PC-9 (cell line): ENCODE measurements at regions not wholly inside any gene's neighbourhood (a gene's known extent, or its start where the extent isn't known, plus 50 kb on each side); places are given as distances from the start of the nearest gene placed in this dataset.

Experiments used
- BruUV-seq: library from RNA; stranded (reverse); fragments of 400-500 nt; replicated peaks from 2 replicates; lab custom pipeline; 2021; lab: Mats Ljungman, UMichigan
- CTCF ChIA-PET: fragments of 300-600 bp; sonication (Branson Sonifier 250); formaldehyde crosslinking; loops from one replicate; lab custom pipeline; 2022; ENCODE audit warnings: antibody characterized with exemption; lab: Charles Lee
- POLR2A ChIA-PET: fragments of 300-600 bp; sonication (Branson Sonifier 250); formaldehyde crosslinking; loops from one replicate; lab custom pipeline; 2022; ENCODE audit warnings: antibody characterized with exemption; ENCODE audit not compliant: unreplicated experiment; lab: Charles Lee
- DNase-seq, 2 experiments: peaks; one replicate each; pipeline versions ENCODE4 v3.0.0 to v3.0.0-alpha.2; 2015 to 2022; ENCODE audit warnings: mixed read lengths in 1 of 2
- H2AFZ ChIP-seq: fragments of 200-600 bp; sonication (generic); 2 replicates; pipeline ENCODE4 v1.8.1; 2017; ENCODE audit warnings: antibody characterized with exemption
- H3F3A ChIP-seq: fragments of 200-600 bp; sonication (generic); 2 replicates; pipeline ENCODE4 v1.8.1; 2017; ENCODE audit warnings: antibody characterized with exemption, mild to moderate bottlenecking, low read depth; ENCODE audit not compliant: insufficient read depth
- H3K27ac ChIP-seq: fragments of 200-600 bp; sonication (generic); 2 replicates; pipeline ENCODE4 v1.6.1; 2016; ENCODE audit warnings: mixed run types
- H3K27me3 ChIP-seq: fragments of 200-600 bp; sonication (generic); 2 replicates; pipeline ENCODE4 v1.6.1; 2016; ENCODE audit warnings: low read depth, mixed run types; ENCODE audit not compliant: insufficient read depth
- H3K36me3 ChIP-seq: fragments of 200-600 bp; sonication (generic); 2 replicates; pipeline ENCODE4 v1.6.1; 2016; ENCODE audit warnings: low read depth, mixed run types
- H3K4me1 ChIP-seq: fragments of 200-600 bp; sonication (generic); replicated peaks from 2 replicates; pipeline ENCODE4 v1.6.1; 2016; ENCODE audit warnings: mixed run types; ENCODE audit not compliant: insufficient read depth
- H3K4me2 ChIP-seq: fragments of 200-600 bp; sonication (generic); 2 replicates; pipeline ENCODE4 v1.6.1; 2017; ENCODE audit warnings: mixed run types
- H3K4me3 ChIP-seq: fragments of 200-600 bp; sonication (generic); 2 replicates; pipeline ENCODE4 v1.6.1; 2016; ENCODE audit warnings: mixed run types
- H3K79me2 ChIP-seq: fragments of 200-600 bp; sonication (generic); 2 replicates; pipeline ENCODE4 v1.6.1; 2017; ENCODE audit warnings: low read depth, mixed run types
- H3K9me2 ChIP-seq: fragments of 200-600 bp; sonication (generic); 2 replicates; pipeline ENCODE4 v1.8.1; 2017; ENCODE audit warnings: mild to moderate bottlenecking; ENCODE audit not compliant: insufficient read depth
- H3K9me3 ChIP-seq: fragments of 200-600 bp; sonication (generic); 2 replicates; pipeline ENCODE4 v1.8.1; 2016; ENCODE audit warnings: low read depth; ENCODE audit not compliant: insufficient read depth
- H4K20me1 ChIP-seq: fragments of 200-600 bp; sonication (generic); 2 replicates; pipeline ENCODE4 v1.8.1; 2017; ENCODE audit not compliant: insufficient read depth
- EZH2 ChIP-seq: fragments of 200-600 bp; sonication (generic); IDR thresholded peaks from 2 replicates; pipeline ENCODE4 v1.8.0; 2017; ENCODE audit warnings: antibody characterized with exemption, low read depth
- intact Hi-C: fragments of 100-400 bp; cut with micrococcal nuclease; formaldehyde crosslinking; loops from one replicate; pipeline ENCODE4 v1.10.0; 2022; ENCODE audit not compliant: unreplicated experiment
- TF ChIP-seq, protein P1 (sequence below): fragments of 200-600 bp; sonication (generic); conservative IDR thresholded peaks from 2 replicates; pipeline ENCODE4 v1.6.1; 2017; ENCODE audit warnings: mixed run types, antibody characterized with exemption, mild to moderate bottlenecking, moderate library complexity

GRCh38 chr13:95471960-95472359, 80.6 kb upstream of the CLDN10 start:
- Histone ChIP-seq H3K9me3 (no peaks in the 10 kb centered on the region), H3K36me3 (no peaks in the 10 kb centered on the region), H3K9me2 (no peaks in the 10 kb centered on the region), H2AFZ (no peak overlapping the region), H3K4me2 (no peak overlapping the region), H3K27ac (no peak overlapping the region), H4K20me1 (no peaks in the 10 kb centered on the region), H3K79me2 (no peaks in the 10 kb centered on the region), H3K27me3 (0 out of 2 replicates have a peak, but pooled peaks cover 4% of the 10 kb centered on the region), H3K4me1 (no peaks in the 10 kb centered on the region), H3F3A (no peaks in the 10 kb centered on the region), H3K4me3 (no peak overlapping the region)
- DNase-seq: no peak
- TF ChIP-seq, protein P1, sequence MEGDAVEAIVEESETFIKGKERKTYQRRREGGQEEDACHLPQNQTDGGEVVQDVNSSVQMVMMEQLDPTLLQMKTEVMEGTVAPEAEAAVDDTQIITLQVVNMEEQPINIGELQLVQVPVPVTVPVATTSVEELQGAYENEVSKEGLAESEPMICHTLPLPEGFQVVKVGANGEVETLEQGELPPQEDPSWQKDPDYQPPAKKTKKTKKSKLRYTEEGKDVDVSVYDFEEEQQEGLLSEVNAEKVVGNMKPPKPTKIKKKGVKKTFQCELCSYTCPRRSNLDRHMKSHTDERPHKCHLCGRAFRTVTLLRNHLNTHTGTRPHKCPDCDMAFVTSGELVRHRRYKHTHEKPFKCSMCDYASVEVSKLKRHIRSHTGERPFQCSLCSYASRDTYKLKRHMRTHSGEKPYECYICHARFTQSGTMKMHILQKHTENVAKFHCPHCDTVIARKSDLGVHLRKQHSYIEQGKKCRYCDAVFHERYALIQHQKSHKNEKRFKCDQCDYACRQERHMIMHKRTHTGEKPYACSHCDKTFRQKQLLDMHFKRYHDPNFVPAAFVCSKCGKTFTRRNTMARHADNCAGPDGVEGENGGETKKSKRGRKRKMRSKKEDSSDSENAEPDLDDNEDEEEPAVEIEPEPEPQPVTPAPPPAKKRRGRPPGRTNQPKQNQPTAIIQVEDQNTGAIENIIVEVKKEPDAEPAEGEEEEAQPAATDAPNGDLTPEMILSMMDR: no peak
- no peak for TF ChIP-seq EZH2
- ChIA-PET CTCF (no interaction called here), POLR2A (no interaction called here)
- intact Hi-C loops: no loop called here
- BruUV-seq: no TSS peak

DNA sequence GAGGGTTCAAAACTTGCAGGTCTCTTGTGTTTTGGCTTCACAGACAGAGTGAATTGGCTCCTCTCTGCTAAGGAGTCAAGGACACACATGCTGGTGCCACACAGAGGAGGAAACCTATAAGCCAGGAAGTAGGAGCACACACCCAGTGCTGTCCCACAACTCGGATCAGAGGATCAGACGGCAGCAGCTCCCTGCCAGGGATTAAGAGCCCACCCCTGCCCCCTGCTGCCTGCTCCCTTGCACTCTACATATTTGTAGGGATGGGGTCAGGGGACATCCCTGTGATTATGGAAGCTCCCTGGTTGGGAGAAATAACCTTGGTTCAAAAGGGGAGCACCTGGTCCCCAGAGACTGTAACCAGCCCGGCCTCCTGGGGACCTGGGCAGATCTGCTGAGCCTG, 77.5 kb upstream of the CLDN10 start:
- no peaks in the 10 kb centered on the region for H3K79me2 ChIP-seq
- no peaks in the 10 kb centered on the region for H3K4me1 ChIP-seq
- 0 out of 2 replicates have a peak, but pooled peaks cover 4% of the 10 kb centered on the region for H3K27me3 ChIP-seq
- no peaks in the 10 kb centered on the region for H4K20me1 ChIP-seq
- POLR2A ChIA-PET: no interaction called here
- H2AFZ ChIP-seq: no peak overlapping the region
- CTCF ChIA-PET: no interaction called here
- H3K4me3 ChIP-seq: no peak overlapping the region
- no TSS peak for BruUV-seq
- H3K27ac ChIP-seq: no peak overlapping the region
- no peak overlapping the region for H3K4me2 ChIP-seq
- no peaks in the 10 kb centered on the region for H3K9me2 ChIP-seq
- H3K36me3 ChIP-seq: no peaks in the 10 kb centered on the region
- H3K9me3 ChIP-seq: 0 out of 2 replicates have a peak, but pooled peaks cover 3% of the 10 kb centered on the region
- intact Hi-C loops: loop anchor here (5.0 kb wide), 1 partner anchor 357 kb away; no protein-coding TSS in a partner anchor
- TF ChIP-seq EZH2: no peak
- TF ChIP-seq, protein P1: no peak
- DNase-seq: no peak
- no peaks in the 10 kb centered on the region for H3F3A ChIP-seq

GRCh38 chr13:95477187-95477586, 75.3 kb upstream of the CLDN10 start:
- Histone ChIP-seq H3K4me2 (no peak overlapping the region), H3K4me1 (no peaks in the 10 kb centered on the region), H3K9me2 (no peaks in the 10 kb centered on the region), H3K27ac (no peak overlapping the region), H3K36me3 (no peaks in the 10 kb centered on the region), H3K79me2 (no peaks in the 10 kb centered on the region), H3K4me3 (no peak overlapping the region), H2AFZ (no peak overlapping the region), H3K9me3 (0 out of 2 replicates have a peak, but pooled peaks cover 3% of the 10 kb centered on the region), H4K20me1 (no peaks in the 10 kb centered on the region), H3F3A (no peaks in the 10 kb centered on the region), H3K27me3 (0 out of 2 replicates have a peak, but pooled peaks cover 4% of the 10 kb centered on the region)
- BruUV-seq: no TSS peak
- ChIA-PET CTCF (no interaction called here), POLR2A (no interaction called here)
- intact Hi-C loops: loop anchor here (5.0 kb wide), 1 partner anchor 355 kb away; no protein-coding TSS in a partner anchor
- TF ChIP-seq EZH2: no peak
- TF ChIP-seq, protein P1: no peak
- no peak for DNase-seq
